Fibroblast of the aortic adventitia (primary cell): ENCODE measurements at regions not wholly inside any gene's neighbourhood (a gene's known extent, or its start where the extent isn't known, plus 50 kb on each side); places are given as distances from the start of the nearest gene placed in this dataset.

Source experiments
- DNase-seq: peaks from one replicate; pipeline ENCODE4 v3.0.0-alpha.2; 2010; ENCODE audit warnings: low read depth
- H3K4me3 ChIP-seq: 2 replicates; pipeline ENCODE4 v1.5.1; 2011; ENCODE audit warnings: low read depth, mild to moderate bottlenecking, control low read depth, low read length, moderate library complexity
- CTCF ChIP-seq: IDR thresholded peaks from 2 replicates; pipeline ENCODE4 v1.5.1; 2011; ENCODE audit warnings: mild to moderate bottlenecking, low read length, control low read depth, inconsistent platforms; ENCODE audit not compliant: insufficient read depth

- DNase-seq = peak; percentile 29
- TF ChIP-seq CTCF = no peak
- H3K4me3 ChIP-seq = no peak overlapping the region
Measured at GRCh38 chr2:226354434-226354833, 445.2 kb downstream of the IRS1 start.

- DNase-seq = no peak
- no peak overlapping the region for H3K4me3 ChIP-seq
- no peak for TF ChIP-seq CTCF
Measured at GRCh38 chr2:226352941-226353560, 446.6 kb downstream of the IRS1 start.

- no peak for TF ChIP-seq CTCF
- peak; percentile 67 for DNase-seq
- no peak overlapping the region for H3K4me3 ChIP-seq
Measured at GRCh38 chr2:226351711-226352110, 447.9 kb downstream of the IRS1 start.

- no peak for DNase-seq
- no peak overlapping the region for H3K4me3 ChIP-seq
- TF ChIP-seq CTCF = no peak
Measured at GRCh38 chr2:226339616-226340015, 460.0 kb downstream of the IRS1 start.

GRCh38 chr2:226338825-226339224 lies 460.8 kb downstream of the IRS1 start:
- DNase-seq = no peak
- H3K4me3 ChIP-seq = no peak overlapping the region
- TF ChIP-seq CTCF = no peak

GRCh38 chr2:226337941-226338600 lies 461.5 kb downstream of the IRS1 start:
- no peak overlapping the region for H3K4me3 ChIP-seq
- peak; percentile 85 for DNase-seq
- no peak for TF ChIP-seq CTCF

- TF ChIP-seq CTCF = no peak
- DNase-seq = no peak
- no peak overlapping the region for H3K4me3 ChIP-seq
Measured at GRCh38 chr2:226336283-226336682, 463.3 kb downstream of the IRS1 start.
